HUDEP-2 (cell line): ENCODE measurements at regions not wholly inside any gene's neighbourhood (a gene's known extent, or its start where the extent isn't known, plus 50 kb on each side); places are given as distances from the start of the nearest gene placed in this dataset.
"Not testable (repeated sequence)": the region's sequence is repeated elsewhere in the genome, so short reads cannot be mapped to it uniquely, and the experiment has no call there.

Experiments used
- DNase-seq, 76 experiments: peaks; one replicate each; lab custom pipeline; 2025; ENCODE audit not compliant: unreplicated experiment in 76 of 76; lab: John Stamatoyannopoulos, UW

DNA sequence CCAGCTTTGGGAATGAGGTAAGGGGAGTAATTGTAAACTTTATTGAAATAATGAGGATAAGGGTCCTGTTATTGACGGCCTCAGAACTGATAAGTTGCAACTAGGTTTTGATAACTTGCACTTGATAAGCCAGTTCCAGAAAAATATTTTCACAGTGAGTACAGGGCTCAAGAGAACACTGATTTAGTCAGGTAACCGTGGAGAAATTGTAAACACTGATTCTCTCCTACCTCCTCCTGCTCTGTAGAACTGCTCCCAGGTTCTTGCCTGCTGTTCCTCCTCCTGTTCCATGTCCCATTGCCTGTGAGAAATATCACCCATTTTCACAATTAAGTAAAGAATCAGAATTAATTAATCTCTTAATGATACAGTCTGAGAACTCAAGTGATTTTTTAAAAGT, 55.0 kb upstream of the CXXC4 start:
- no peak for DNase-seq

DNA sequence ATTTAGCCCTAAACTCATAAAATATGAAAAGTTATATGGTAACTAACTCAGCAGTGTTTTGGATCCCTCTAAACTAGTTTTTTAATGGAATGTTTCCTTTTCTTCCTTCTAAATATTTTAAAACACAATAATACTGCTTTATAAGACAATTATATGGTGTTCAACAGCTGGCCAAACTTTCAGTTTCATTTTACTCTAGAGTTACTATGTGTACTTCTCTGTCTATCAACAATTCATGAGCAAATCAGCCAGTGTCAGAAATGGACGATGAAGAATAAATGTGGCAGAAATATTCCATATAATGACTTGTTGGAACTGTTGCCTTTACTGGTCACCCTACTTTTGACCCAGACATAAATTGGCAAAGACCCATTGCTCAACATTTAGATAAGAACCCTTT, 64.8 kb upstream of the CXXC4 start:
- no peak for DNase-seq

DNA sequence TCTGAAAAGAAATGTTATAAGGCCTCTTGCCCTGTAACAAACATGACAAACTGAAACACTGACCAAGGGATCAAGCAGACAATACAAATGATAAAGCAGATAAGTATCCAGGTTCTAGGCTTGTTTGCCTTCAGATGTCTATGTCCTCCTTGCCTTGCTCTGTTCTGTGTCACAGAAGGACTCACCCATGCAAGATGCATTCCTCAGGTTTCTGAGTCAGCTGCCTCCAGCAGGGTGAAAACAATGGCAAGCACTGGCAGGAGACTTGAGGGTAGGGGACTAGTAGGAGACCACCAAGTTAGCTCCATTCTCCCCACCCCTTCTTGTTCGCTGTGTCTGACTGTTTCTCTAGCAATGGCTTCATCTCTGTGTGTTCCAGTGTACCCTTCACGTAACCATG, 76.6 kb upstream of the CXXC4 start:
- DNase-seq: no peak

DNA sequence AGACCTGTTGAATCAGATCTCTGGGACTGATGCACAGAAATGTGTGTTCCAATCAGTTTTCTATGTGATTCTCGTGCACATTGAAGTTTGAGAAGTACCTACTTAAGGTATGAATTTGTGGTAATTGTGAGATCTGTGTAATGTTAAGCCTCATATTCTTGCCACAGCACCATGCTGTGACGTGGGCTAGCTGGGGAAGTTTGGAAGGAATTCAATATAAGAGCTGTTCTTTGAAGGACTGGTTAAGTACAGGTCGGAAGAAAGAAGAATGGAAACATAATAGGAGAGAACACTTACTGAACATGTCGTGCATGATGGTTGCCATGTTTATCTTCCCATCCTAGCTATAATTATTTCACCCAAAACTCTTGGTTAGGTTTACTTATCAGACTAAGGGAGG, 79.7 kb upstream of the CXXC4 start:
- no peak for DNase-seq

DNA sequence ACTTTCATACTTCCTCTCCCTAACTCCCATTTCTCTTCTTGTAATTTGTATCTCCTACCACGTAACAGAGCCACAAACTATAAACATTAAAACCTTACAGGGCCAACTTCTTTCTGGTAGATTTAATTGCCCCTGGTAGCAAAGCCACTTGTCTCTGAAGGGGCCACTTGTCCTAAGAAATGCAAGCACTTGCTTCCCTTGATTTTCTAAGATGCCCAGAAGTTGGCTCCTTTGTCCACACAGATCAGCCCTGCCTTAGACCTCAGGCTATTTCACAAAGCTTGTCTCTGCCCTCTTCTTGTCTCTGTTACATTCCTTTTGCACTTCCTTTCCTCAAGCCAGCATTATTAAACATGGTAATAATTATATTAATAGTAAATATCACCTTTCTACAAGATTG, 80.6 kb upstream of the CXXC4 start:
- no peak for DNase-seq

DNA sequence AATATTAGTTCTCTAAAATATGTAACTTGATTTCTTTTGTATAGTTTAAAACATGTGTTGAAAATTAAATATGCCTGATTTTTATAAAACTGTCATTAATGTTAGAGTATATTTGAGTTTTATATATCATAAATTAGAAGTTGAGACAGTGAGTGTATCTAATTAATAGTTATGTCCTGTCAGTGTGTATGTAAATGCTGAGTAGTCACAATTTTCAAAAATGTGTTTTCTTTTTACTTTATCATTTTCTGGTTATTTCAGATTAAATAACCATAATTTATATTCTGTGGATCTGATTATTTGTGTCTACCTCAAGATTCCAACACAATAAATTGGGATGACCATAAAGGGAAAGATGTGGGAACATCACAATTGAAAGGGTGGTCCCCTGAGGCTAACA, 82.7 kb upstream of the CXXC4 start:
- no peak for DNase-seq

DNA sequence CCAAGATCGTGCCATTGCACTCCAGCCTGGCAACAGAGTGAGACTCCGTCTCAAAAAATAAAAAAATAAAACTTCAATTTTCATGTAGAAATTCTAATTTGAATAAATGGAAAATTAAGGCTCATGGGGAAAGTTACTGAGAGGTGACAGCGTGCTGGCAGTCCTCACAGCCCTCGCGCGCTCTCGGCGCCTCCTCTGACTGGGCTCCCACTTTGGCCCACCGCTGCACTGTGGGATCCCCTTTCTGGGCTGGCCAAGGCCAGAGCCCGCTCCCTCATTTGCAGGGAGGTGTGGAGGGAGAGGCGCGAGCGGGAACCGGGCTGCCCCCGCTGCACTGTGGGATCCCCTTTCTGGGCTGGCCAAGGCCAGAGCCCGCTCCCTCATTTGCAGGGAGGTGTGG, 86.8 kb upstream of the CXXC4 start:
- not testable (repeated sequence) for DNase-seq

DNA sequence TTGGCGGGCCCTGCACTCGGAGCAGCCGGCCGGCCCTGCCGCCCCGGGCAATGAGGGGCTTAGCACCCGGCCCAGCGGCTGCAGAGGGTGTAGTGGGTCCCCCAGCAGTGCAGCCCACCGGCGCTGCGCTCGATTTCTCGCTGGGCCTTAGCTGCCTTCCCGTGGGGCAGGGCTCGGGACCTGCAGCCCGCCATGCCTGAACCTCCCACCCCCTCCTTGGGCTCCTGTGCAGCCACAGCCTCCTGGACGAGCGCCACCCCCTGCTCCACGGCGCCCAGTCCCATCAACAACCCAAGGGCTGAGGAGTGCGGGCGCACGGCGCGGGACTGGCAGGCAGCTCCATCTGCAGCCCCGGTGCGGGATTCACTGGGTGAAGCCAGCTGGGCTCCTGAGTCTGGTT, 87.4 kb upstream of the CXXC4 start:
- DNase-seq: not testable (repeated sequence)

DNA sequence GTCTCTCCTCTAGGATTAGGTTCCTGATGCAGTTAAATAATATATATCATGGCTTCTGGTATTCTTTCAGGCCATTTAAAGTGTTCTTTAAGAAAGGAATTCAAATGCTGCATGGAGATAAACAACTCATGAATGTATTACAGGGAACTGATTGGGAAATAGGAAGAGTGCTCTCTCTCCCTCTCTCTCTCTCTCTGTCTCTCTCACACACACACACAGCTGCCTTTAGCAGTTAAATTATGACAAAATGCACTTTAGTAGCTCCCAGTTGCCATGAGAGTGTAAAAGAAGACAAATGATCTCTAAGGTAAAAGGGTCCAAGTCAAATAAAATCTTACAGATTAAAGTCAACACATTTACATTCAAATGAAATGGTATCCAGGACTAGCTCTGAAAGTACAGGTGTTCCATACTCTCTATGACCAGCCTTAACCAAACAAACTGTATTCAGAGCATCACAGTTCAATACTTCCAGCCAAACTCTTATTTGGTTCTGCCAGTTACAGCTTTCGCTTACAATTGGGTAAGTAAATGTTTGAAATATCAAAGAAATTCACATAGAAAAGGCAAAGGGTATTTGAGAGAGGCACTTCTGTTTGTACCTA, 94.7 kb upstream of the CXXC4 start:
- DNase-seq: no peak

DNA sequence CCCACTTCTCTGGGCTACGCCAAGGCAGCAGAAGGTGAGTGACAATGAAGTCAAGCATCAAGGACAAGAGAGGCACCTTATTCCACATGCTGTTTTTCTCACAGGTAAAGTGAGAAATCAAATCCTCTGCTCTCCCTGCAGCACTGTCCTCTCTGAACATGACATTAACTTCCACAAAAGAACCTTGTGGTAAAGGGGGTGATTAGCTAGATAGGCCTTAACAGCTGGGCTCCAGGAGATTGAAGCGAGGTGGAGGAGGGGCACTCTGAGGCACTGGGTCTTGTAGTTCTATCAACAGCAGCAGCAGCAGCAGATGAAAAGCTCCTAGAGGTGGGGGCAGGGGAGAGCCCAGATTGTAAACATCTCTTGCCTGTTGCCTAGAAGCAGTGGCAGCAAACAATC, 96.8 kb upstream of the CXXC4 start:
- no peak for DNase-seq

DNA sequence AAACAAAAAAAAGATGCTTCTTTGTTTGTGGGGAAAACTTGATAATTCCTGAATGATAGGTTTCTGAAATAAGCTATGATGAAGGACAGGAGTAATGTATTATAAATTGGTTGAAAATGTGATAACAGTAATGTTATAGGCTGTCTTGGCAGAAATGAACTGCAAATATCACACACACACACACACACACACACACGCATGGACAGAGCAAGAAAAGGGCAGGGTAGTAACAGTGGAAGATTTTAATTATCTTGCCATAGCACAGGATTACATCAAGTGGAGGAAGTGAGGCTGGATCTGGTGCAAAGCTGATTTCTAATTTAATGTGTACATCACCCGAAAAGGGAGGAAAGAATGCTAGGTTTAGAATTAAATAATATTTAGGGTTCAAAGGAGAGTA, 97.5 kb upstream of the CXXC4 start:
- DNase-seq: no peak

DNA sequence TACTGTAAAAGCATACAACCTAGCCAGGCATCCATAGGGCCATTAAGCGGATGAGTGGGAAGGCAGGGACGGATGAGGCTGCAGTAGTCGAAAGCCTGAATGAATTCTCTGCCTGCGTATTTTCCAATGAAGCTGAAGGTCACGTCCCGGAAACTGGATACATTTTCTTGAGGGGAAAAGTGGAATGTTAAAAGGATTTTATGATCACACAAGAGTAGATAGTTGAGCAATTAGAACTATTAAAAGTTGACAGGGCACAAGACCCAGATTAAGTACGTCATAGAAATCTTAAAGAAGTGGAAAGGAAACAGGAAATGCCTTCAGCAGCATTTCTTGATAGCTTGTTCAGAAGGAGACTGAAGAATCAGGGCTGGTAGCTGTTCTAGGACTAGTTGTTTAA, 98.3 kb upstream of the CXXC4 start:
- no peak for DNase-seq

DNA sequence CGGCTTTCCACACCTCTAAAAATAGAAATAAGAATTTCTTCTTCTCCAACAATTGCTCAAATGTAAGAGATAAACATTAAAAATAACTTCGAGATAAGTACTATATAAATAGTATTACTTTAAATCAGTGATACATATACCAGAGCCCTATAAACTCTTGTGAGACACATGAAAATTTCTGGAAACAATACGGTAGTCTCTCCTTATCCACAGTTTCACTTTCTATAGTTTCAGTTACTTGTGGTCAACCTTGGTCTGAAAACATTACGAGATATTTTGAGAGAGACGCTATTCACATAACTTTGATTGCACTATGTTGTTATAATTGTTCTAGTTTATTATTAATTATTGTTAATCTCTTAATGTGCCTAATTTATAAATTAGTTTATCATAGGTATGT, 101.5 kb upstream of the CXXC4 start:
- DNase-seq: no peak

DNA sequence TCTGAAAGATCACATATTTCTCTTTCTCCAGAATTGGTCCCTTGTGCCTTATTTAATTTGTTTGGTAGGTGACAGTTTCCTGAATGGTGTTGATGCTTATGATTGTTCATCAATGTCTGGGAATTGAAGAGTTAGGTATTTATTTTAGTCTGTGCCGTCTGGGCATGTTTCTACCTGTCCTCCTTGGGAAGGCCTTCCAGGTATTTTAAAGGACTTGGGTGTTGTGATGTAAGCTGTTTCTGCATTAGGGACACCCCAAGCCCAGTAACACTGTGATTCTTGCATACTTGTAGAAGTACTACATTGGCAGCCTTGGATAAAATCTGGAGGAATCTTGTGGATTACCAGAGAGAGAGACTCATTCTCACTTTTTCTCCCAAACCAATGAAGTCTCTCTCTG, 120.8 kb upstream of the CXXC4 start:
- DNase-seq: no peak

DNA sequence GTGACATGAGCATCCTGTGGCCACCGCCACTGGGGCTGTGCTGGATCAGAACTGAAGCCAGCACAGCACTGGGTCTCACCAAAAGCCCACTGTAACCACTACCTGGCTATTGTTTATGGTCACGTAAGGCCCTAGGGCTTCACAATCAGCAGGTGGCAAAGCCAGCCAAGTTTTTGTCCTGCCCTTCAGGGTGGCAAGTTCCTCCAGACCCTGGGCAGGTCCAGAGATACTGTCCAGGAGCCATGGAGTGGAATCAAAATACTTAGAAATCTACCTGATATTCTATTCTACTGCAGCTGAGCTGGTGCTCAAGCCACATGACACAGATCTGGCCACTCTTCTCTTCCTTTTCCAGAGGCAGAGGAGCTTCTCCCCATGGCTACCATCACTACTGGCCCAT, 121.2 kb upstream of the CXXC4 start:
- DNase-seq: no peak

DNA sequence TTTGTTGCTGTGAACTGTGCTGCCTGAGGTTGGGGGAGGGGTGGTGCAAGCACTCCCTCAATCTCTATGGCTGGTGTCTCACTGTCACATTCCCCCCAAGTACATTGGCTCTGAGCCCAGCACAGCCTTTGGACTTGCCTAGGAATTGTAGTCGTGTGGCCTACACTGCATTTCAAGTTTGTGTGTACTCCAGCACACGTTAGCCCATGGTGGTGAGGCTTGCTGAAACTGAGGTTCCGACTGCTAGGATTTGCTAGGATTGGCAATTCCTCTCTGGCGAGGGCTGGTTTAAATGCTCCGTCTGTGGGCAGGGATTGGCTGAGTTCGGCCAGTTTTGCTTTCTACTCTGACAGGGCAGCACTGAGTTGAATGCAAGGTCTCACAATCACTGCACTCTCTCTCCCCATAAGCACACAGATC, 121.7 kb upstream of the CXXC4 start:
- no peak for DNase-seq

DNA sequence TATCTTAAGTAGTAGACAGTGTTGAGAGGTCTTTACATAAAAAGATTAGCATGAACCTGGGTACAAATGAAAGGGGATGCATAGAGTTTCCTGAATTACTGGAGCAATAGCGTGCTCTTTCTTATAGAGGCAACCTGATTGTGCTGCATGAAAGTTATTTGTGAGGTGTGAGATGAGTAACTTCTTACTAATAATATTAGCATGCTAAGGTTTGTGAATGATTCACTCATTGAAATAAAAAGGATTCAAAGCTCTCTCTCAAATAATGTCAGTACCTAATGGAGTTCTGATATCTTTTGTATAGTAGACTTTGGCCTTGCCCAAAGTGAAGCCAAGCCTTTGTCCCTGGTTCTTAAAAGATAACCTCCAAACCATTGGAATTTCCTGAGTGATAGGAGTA, 131.0 kb upstream of the CXXC4 start:
- DNase-seq: no peak

DNA sequence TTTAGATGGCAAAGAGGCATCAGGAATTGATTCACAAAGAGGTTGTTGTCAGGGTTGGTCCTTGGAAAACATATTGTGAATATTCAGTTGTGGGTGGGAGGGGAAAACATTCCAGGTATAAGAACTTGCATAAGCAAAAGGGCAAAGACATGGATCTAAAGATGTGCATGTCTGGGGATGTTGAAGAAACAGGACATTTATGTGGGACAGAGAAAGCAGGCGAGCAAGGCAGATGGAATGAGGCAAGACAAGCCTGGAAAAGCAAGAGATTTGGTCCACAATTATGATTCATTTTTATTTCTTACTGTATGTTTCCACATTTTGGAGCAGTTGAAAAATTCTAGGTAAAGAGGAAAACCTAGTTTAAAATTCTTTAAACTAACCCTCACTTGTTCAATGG, 134.9 kb upstream of the CXXC4 start:
- no peak for DNase-seq

DNA sequence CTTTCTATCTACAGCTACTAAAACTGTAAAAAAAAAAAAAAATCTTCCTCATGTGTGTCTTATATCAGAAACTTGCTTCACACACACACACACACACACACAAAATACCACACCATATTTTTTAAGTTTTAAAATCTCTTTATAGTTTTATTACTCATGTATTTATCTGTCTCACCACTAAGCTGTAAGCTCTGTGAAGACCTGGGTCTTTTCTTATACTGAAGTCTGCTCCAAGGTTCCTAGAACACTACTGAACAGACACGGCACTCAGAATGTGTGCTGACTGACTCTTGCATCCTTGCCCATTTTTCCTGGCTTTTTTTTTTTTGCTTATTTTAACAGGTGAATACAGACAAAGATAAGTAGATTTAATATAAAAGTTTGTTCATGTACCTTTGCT, 135.6 kb upstream of the CXXC4 start:
- no peak for DNase-seq

DNA sequence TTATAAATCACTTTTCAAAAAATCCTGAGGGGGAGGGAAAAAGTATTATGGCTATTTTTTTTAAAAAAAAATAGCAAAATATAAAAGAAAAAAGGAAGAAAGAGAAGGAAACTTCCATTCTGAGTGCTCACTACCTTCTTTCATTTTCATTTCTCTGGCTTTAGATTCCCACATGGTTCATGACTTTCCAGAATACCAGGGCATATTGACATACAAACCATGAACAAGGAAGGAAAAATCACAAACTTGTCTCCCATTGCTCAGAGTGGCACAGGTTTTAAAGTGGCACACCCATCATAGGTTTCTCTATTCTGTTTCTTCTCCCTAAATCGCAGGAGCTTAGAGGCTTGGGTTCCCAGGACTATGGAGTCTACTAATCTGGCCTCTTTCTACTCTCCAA, 136.3 kb upstream of the CXXC4 start:
- DNase-seq: no peak

DNA sequence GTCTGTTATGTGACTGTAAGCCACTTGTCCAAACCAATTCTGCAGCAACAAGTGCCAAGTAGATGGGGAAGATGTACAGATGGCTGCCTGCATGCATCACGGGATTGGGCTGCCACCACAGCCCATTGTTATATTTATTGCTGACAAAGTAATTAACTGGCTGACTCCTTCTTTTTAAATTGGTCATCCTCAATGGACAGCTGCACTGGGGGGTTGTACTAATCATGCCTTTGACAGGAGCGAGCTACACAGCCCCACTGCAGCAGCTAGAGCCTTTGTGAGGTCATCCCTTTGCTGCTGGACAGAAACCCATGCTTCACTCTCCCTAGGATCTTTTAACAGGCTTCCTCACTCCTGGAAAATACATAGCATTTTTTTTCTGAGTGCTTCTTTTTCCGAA, 146.7 kb upstream of the CXXC4 start:
- DNase-seq: no peak

DNA sequence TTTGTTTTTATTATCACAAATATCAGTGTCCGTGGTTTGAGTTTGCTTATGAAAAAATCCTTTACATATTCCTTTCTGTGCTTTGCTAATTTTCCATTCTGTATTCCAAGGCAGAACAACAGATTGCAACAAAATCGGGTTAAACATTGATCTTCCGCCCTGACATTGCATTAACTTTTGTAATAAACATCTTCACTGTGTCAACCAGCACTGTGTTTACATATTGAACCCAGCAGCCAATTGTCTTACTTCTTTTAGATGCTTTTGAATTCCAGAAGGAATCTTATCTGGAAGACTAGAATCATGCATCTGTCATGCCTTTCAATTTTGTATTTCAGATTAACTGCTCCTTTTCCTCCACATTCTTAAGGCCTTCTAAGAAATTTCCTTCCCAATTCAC, 147.8 kb upstream of the CXXC4 start:
- DNase-seq: no peak

DNA sequence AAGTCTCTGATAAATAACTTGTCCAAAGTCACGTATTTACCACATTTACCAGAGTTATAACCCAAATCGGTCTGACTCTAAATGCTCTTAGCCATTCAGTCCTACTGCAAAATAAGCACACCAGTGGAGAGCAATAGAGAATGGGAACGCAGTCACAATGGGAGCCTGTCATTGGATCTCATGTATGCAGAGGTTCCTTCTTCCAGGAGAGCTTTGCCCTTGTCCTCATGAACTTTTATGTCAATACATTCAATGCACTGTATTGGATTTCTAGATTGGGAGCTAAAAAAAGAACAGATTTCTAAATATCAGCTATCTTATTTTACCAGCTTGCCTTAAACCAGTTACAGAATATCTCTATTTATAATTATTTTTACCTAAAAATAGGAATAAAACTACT, 149.1 kb upstream of the CXXC4 start:
- DNase-seq: no peak

DNA sequence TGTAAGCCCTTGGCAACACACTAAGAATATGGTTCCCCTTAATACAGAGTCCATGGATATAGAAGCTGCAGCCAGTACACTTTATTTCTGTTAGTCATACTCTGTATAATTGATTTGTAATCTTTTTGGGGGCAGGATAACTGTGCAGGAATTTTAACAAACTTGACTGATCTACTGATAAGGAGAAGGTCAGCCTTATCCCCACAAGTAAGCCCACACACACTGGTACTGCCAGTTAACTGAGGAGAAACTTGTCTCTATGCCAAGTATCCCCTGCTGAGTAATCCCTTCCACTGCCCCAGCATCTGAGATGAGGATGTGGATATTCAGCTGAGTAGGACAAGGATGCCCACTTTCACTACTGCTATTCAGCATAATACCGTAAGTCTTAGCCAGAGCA, 154.9 kb upstream of the CXXC4 start:
- no peak for DNase-seq
